HG03520 (cell line): ENCODE measurements at regions not wholly inside any gene's neighbourhood (a gene's known extent, or its start where the extent isn't known, plus 50 kb on each side); places are given as distances from the start of the nearest gene placed in this dataset.
A peak's percentile ranks its signal among the peaks of the same experiment; 100 is the strongest.

ENCODE experiments used
- ATAC-seq: cut with Tn5 transposase; IDR thresholded peaks from one replicate; pipeline ENCODE4 v1.9.1; 2021; ENCODE audit warnings: mild to moderate bottlenecking, moderate library complexity; ENCODE audit not compliant: unreplicated experiment

DNA sequence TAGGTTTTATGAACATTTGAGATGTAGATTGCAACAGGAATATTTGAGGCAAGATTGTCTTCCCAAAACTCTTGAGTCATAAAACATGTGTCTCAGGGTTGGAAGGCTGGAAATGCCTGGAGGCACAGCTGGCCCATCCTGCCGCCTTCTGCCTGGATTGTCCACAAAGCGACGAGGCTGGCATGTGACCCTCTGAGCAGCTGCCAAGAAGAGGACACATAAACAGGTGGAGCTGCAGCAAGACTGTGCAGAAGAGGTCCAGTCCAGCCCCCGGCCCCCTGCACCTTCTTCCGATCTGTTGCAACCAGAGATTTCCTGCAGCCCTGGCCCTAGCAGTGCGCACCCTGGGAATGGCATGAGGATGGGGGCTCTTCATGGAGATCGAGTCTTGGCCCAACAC lies 101.9 kb upstream of the BCOR start:
- no peak for ATAC-seq

DNA sequence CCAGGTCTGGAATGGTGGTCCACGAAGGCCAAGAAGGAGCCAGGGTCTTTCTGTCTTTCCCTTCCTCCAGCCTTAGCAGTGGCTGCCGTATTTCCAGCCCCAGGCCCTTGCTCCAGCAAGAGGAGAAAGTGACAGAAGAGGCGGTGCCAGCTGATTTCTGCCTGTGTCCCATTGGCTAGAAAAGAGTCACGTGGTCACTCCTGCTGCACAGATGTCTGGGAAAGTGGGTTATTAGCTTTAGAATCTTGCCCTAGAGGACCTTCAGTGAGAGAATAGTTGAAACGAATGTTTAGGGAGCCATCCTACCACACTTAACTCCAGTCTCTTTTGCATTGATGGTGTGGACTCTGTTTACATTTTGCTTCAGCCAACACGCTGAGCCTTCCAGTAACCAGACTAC lies 99.3 kb upstream of the BCOR start:
- ATAC-seq, result no peak

DNA sequence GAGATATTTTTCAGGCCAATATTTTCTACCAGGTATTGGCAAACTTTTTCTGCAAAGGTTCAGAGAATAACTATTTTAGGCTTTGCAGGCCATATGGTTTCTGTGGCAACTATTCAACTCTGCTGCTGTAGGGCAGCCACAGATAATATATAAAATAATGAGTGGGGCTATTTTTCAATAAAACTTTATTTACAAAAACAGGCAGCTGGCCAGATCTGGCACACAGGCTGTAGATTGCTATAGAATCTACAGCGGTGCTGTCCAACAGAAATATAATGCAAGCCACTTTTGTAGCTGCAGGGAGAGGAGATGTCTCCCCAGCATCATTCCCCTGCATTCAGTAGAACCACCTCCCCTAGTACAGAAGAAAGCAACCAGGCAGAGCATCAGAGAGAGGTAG lies 97.6 kb upstream of the BCOR start:
- no peak for ATAC-seq

DNA sequence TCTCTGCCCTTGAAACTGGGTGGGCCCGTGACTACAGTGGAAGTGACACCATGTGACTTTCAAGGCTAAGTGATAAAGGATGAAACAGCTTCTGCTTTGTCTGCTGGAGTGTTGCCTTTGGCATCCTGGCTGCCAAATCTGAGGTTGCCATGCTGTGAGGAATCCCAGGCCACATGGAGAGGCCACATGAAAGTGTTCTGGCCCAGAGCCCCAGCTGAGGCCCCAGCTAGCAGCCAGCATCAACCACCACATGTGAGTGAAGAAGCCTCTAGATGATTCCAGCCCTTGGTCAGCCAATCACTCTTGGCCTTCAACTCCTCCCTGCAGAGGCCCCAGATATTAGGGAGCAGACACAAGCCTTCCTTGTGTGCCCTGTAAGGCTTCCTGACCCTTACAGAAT lies 94.4 kb upstream of the BCOR start:
- ATAC-seq, result no peak

DNA sequence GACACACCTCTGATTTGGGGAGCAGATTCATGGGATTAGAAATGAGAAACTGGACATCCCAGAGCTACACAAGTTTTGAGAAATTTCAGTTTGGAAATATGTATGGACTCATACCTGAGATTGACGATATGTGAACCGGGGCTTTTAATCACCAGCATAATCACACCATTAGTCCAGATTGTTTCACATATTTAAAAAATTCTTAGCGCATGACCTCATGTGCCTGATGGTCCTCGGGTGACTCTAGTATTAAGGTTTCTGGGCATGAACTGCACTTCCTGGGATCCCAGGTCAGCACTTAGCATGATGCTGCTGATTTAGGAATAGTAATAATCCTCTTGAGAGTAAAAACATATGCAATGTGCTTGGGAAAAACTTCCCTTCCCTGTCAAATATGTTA lies 91.9 kb upstream of the BCOR start:
- ATAC-seq, result no peak

DNA sequence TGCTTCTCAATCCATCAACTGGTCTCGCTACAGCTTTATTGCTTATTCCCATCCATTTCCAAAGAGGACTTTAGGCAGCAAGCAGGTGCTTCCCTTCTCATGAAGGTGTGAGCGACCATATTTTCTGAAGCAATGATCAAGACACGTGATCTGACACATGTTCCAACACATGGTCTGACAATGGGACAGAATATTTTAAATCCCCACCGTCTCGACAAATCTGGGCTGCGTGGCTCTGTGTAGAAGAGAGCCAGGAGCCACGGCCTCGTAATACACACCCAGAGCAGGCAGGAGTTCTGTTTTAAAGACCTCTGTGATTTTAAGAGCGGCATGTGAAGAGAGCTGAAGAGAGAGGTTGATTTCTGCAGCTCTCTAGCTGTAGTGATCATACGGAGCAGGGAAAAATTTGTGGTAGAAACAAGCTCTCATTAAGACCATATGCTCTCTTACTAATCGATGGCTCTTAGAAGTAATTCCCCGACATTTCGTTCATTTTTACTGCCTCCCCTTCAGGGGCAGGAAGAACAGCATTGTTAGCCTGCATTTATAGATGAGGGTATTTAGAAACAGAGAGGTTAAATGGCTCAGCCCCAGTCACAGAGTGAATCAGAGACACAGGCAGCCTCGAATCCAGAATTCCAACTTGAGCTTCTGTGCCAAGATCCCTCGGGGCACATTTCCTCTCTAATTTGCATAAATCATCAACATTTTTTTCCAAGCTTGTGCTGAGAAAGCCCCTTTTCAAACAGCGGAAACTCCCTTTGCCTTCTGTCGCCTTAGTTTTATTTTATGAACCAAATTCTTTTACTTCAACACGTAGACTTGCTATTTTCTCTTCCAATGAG lies 91.0 kb upstream of the BCOR start:
- no peak for ATAC-seq

DNA sequence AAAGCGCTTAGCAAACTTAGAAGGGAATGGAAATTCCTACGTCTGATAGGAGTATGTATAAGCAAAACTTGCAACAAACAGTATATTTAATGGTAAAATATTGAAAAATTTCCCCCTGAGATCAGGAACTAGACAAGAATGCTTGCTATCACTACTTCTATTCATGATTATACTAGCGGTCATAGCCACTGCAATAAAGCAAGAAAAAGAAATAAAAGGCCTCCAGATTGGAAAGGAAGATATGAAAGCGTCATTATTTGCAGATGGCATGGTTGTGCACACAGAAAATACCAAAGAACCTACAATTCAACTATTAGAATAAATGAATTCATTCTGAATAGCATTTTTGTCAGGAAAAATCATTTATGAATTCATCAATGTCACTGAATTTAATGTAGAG lies 87.2 kb upstream of the BCOR start:
- ATAC-seq, result no peak

DNA sequence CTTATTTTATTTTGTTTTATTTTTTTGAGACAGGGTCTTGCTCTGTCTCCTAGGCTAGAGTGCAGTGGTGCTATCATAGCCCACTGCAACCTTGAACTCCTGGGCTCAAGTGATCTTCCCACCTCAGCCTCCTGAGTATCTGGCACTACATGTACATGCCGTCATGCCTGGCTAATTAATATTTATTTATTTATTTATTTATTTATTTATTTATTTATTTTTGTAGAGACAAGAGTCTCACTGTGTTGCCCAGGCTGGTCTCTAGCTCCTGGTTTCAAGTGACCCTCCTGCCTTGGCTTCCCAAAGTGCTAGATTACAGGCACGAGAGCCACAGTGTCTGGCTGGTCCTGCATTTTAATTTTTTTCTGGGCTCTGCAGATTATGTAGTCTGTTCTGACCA lies 84.9 kb upstream of the BCOR start:
- ATAC-seq, result no peak

DNA sequence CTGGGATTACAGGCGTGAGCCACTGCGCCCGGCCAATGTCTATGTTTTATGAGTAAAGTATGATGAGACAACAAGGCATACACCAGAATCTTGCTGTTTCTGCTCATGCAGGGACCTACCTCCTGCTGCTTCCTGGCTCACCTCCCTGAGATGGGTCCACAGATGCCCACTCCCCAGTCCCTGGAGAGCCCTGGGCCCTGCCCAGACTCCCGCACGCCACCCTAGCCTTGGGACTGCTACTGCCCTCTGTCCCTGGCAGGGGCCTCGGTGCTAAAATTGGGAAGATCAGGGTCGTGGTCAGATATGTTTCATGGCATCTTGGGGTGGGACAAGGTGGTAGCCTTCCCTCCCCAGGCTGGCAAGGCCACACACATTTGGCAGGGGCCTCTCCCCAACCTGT lies 84.3 kb upstream of the BCOR start:
- no peak for ATAC-seq

DNA sequence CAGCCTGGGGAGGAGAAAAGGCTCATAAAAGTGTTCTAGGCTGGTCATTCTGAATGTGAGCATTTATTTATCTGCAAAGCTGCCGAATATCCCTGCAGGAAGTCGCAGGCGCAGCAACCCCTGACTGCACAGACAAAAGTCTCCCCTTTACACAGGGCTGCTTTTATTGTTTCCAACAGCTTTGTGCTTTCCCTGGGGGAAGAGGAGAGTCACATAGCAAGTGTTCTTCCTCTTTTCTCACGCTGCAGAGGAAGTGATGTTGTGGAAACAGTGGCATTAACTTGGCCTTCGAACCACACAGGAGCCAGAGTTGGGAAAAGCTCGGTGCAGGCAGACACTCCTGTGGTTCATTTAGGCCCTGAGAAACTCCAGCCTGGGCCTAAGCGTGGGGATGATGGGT lies 81.5 kb upstream of the BCOR start:
- no peak for ATAC-seq

DNA sequence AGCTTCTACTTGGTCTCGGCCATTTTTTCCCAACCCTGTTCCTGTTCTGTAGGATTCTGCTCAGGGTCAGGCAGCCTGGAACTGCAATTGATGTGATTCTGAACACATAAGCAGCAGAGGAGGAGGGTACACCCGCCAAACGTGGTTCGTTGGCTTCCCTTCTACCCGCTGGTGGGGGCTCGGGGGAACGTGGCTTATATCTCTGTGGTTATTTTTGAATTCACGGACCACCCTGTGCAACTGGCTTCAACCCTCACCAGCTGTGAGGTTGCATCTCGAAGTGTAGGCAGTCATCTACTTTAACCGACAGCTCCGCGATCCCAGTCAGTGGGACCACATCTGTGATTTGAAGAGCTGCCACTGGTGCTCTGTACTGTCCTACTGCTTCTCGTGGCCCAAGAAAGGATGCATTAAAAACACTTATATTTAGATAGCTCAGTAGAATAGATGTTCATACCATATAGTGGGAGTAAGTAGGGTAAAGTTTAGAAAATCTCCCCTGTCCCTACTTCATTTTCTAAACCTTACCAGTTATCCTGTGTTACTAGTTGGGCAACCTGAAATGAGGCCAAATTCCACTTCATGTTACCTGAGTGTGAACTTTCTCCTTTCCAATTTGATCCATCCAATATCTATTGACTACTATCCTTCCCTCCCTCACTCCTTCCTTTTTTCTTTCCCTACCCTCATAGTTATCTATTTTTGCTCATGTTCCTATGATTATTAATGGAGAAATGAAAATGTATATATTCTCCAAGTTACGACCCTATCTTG lies 80.4 kb upstream of the BCOR start:
- no peak for ATAC-seq

DNA sequence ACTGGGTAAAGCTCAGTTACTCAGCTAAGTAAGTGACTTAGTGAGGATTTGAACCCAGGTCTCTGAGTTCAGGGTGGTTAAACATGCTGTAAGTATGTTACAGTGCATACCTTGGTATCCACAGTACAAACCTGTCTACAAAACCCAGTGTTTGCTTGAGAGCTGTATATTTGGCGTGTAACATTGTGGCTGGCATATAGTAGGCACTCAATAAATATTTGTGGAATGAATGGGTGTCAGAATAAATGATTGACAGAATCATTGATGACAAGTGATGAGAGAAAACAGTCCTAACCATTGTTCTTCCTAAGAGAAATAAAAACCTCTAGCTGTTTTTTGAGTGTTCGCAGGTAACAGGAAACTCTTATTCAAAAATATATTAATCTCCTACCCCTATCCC lies 79.7 kb upstream of the BCOR start:
- no peak for ATAC-seq

DNA sequence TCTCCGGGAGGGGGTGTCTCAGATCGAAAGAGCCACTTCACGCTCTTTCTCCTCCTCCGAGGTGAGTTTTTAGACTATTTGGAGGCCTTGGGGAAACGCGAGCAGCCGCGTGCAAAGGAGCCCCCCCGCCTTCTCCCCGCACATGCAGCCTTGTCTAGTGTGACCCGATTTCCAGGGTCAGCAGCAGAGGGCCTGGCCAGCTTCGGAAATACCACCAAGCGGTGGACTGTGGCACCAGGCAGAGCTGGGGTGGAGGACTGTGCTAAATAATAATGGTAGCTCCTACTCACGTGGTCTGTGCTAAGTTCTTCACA lies 79.3 kb upstream of the BCOR start:
- no peak for ATAC-seq

DNA sequence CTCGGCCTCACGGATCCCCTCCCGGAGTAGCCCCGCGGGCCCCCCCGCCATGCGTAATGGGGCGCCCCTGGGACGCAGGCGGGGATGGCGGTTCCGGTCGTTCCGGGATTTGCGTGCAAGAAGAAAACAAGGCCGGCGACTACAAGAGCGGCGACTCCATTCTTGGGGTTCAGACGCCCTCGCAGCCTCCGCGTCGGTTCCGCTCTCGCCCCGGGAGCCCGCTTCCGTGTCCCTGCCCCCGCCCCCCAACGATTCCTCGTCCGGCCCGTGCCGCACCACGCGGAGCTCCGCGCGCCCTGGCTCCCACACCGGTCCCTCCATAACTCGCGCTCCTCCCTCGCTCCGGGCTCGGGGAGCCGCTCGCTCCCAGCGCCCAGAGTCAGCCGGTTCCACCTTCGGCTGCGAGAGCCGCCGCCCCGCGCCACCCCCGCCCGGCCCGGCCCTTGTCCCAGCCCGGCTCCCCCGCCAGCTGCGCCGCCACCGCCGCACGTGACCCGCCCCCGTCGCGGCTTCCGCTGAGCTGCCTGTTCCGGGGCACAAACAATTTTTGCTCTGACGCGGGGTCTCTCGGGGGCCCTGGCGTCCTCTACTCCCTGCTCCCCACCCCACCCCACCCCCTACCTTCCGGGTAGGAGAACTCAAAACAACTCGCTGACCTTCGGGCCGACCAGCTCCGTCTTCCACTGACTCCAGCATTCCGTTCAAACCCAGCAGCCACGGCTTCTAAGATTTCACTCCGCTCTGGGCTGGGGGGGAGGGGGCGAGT lies 78.8 kb upstream of the BCOR start:
- ATAC-seq, result no peak

DNA sequence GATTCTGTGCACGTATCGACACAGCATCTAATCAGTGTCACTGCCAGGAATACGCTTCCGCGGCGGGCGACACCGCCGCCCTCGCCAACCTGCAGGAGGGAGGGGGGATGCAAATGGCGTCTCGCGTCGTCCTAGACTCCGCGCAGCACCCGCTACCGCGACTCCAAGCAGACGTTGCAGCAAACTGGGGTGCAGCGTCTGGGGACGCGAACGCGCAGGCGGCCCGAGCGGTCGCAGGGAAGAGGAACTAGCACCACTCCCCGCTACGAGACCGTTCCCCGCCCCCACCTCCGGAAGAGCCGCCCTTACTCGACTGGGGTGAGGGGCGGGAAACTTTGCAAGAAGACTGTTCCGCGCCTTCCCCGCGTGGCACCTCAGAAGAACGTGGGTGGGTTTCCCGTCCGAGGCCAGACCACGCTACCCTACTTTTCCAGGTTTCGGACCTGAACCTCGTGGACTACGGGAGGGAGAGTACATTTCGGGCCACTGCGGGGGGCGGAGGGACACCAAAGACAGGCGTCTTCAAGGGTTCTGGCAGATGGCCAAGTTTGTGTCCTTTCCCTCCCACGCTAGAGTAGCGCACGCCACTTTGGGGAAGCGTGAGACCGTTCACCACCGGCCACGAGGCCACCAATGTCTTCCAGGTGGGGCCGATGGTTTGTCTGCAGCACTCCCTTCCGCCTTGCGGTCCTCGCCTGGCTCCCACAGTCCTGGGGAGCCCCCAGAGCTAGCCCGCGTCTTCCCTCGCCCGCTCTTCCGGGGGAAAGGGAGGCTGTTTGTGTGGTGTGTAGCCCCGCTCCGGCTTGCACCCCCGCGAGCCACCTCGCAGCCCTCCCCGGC lies 78.0 kb upstream of the BCOR start:
- peak; percentile 40 for ATAC-seq

DNA sequence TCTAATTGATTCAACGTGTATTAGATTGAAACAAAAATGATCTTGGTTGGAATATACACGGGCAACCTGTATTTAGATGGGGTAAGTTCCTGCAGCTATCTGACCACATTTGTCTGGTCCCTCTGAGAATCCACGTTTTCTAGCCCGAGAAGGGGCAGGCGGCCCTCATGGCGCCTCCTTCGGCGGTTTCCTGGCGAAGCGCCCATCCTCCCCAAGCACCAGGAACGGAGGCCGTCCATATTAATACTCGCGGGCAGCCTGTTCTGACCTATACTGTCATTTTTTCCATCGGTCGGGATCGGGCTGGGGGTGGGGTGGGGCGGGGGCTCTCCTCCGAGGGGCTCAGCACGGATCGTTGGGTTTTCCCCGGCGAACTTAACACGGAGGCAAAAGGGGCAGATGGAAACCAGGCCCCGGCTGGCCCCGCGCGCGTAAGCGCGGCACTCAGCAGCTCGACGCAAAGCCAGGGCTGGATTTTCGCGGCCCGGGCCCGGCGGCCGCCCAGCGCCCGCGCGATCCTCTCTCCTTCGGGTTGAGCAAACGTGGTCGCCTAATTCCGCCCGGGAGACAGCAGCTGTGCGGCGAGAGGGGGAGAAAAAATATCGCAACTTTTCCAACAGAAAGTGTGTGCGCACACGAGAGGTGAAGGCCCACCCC lies 77.2 kb upstream of the BCOR start:
- ATAC-seq, result no peak

DNA sequence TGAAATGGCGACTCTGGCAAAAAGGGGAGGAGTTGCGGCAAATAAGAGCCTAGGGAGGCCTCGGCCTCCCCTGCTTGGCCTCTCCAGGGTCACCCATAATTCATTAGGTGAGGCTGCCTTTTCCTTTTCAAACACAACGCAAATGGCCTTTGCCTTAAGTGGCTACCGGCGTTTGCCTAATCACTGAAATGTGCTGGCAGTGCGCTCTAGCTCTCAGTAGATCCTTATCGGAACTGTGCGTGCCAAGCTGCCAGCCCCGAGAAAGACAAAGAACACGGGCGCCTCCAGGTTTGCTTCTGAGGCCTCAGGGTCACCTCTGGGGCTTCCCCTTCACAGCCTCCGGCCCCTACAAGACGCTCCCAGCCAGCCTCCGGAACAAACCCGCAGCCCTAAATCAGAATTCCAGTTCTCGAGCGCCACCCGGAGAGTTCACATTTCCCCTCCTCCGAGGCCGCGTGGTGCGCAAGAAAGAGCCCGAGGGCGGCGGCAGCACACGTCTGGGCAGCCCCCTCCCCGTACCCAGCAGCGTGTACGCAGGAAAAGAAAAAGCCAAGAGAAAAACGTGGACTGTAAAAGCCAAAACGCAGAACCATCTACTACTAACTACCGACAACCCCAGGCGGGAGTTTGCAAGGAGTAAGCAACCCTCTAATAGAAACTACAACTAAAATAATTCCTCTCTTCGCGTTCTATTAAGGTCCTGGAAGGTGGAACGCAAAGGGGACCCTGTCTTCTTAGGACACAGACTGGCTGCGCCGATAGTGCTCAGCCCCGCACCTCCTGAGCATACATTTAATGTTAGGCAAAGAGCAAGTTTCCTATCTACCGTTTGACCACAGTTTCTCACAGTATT lies 76.5 kb upstream of the BCOR start:
- ATAC-seq, result no peak

DNA sequence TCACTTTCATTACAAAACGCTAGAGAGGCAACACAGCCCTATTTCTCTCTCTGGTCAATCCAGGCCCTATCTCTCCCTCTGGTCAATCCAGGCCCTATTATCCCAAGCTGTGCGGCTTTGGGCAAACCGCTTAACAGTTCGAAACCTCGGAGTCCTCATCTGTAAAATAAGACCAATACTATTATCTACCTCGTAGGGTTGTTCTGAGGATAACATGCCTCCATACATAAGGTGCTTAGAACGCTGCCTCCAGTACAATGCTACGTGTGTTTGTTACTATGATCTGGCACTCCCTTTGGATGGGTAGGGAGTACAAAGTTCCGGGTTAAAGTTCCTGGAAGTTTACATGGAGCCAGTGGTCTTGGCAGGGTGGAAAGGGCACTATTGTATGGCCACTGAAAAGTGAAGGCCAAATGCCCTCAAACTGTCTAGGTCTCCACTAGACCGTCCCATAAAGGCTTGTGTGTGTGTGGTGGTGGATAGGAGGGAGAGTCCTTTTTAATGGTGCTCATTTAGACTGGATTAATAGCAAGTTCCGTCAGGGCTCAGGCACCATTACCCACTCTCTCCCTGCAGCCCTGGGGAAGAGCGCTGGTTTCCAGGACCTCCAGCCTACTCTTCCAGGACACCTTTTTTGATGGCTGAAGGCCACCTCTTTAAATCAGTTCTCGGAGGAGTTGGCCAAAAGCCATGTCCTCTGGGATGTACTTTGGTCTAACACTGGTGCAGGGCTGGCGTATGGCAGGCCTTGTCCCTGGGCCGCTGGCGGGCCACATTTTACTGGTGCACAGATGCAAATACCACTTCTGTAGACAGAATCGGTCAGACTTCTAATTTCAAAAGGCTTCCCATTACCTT lies 75.6 kb upstream of the BCOR start:
- no peak for ATAC-seq
